ENCODE measurements at regions not wholly inside any gene's neighbourhood (a gene's known extent, or its start where the extent isn't known, plus 50 kb on each side); places are given as distances from the start of the nearest gene placed in this dataset.

DNA sequence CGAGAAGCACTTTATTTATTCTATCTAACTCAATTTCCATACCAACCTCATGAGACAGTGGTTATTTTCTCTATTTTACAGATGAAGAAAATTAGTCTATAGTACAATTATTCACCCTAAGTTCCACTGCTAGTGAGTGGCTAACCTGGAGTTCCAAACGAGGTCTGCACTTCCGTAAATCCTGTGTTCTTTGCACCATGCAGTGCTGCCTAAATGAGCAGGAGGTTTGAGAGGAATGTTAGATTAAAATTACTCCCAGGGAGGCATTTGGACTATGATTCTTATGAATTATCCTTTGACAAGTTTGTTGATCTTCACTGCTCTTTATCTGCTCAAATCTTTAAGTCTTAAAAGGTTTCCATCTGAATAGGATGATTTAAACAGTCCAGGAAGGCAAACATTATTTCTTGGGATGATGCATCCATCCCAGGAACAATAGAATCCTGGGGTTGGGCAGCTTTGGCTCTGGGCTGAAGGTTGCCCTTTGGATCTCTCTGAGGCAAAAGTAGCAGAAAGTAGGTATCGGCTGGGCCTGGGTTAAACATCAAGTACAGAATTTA, 400.8 kb downstream of the REEP3 start:
- TF ChIP-seq EZH2phosphoT487 (IDR thresholded peaks at IDR 0.05; ENCODE audit: low read depth) (no peak), CTCF (IDR thresholded peaks at IDR 0.05; ENCODE audit: low read depth, low read length) (no peak)
